ENCODE measurements at regions not wholly inside any gene's neighbourhood (a gene's known extent, or its start where the extent isn't known, plus 50 kb on each side); places are given as distances from the start of the nearest gene placed in this dataset.

- H3K27ac Mint-ChIP-seq: no peak overlapping the region
- peaks cover 22 to 31% of the 10 kb centered on the region in 2 donors for H3K9me3 Mint-ChIP-seq
- H3K36me3 Mint-ChIP-seq: peaks cover 0 to 4% of the 10 kb centered on the region in 2 donors
- ATAC-seq: no peak
- DNase-seq (ENCODE audit: low spot score in 2 of 2): no peak
Measured at GRCh38 chr14:45716572-45716971, 463.6 kb upstream of the MIS18BP1 start.

DNA sequence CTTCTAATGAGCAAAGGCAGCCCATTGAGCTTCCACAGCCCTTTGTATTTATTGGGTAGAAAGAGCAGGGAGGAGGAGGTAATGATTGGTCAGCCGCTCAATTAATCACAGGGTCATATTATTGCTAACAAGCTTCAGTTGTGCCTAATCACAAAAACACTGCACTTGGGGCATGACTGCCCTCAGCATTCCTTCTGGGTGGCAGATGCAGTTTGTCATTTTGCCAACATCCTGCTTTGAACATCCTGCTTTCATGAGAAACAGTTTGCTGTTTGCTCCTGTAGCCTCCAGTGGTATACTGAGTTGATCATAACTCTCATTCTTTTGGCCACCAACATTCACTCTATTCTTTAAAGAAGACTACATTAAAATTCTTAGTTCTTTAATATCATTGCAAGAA, 462.9 kb upstream of the MIS18BP1 start:
- DNase-seq (ENCODE audit: low spot score in 2 of 2) (no peak), ATAC-seq (no peak)
- no peak overlapping the region for H3K27ac Mint-ChIP-seq
- peaks cover 20 to 28% of the 10 kb centered on the region in 2 donors for H3K9me3 Mint-ChIP-seq
- H3K36me3 Mint-ChIP-seq: peaks cover 0 to 4% of the 10 kb centered on the region in 2 donors

DNA sequence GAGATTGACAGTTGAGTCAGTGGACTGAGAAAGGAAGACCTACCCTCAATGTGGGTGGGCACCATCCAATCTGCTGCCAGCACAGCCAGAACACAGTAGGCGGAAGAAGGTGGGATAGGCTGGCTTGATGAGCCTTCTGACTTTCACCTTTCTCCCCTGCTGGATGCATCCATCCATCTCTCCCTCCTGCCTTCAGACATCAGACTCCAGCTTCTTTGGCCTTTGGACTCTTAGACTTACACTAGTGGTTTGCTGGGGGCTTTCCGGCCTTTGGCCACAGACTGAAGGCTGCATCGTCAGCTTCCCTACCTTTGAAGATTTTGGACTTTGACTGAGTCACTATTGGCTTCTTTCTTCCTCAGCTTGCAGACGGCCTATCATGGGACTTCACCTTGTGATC, 456.5 kb upstream of the MIS18BP1 start:
- ATAC-seq: no peak
- Mint-ChIP-seq H3K36me3 (peaks cover 0 to 4% of the 10 kb centered on the region in 2 donors), H3K27ac (no peak overlapping the region), H3K9me3 (peaks cover 11 to 15% of the 10 kb centered on the region in 2 donors)
- DNase-seq (ENCODE audit: low spot score in 2 of 2): no peak

- Mint-ChIP-seq H3K27ac (no peak overlapping the region), H3K9me3 (peaks cover 0 to 15% of the 10 kb centered on the region in 2 donors)
- ATAC-seq: no peak
Measured at GRCh38 chr14:45705940-45706534, 453.0 kb upstream of the MIS18BP1 start.

DNA sequence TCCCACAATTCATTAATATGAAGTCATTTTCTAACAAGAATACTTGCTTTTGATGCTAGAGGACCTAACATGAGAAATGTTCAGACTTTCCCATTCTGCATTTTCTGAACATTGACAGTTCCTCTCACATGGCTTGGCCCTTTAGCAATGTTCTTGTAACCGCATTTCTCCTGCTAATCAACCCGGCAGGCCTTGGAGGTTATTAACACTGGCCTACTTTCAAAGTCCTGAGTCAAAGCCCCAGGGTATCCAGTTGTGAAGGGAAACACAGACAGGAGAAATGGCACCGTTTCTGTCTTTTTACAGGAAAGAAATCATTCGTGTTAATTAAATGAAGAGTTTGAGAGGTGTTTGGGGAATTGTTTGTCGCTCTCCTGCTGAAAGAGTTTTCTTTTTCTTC, 446.5 kb upstream of the MIS18BP1 start:
- H3K27ac Mint-ChIP-seq: no peak overlapping the region
- ATAC-seq: no peak
- H3K36me3 Mint-ChIP-seq: no peaks in the 10 kb centered on the region
- no peak for DNase-seq (ENCODE audit: low spot score in 2 of 2)
- H3K9me3 Mint-ChIP-seq: peaks cover 16 to 22% of the 10 kb centered on the region in 2 donors

More at GRCh38 chr14:45705940-45706534, 453.0 kb upstream of the MIS18BP1 start:
- H3K36me3 Mint-ChIP-seq: no peaks in the 10 kb centered on the region
- no peak for DNase-seq (ENCODE audit: low spot score in 2 of 2)

- ATAC-seq: no peak
- no peak for DNase-seq (ENCODE audit: low spot score in 2 of 2)
- Mint-ChIP-seq H3K9me3 (peaks cover 21 to 22% of the 10 kb centered on the region in 2 donors), H3K27ac (no peak overlapping the region), H3K36me3 (no peaks in the 10 kb centered on the region)
Measured at GRCh38 chr14:45698462-45699134, 445.6 kb upstream of the MIS18BP1 start.

DNA sequence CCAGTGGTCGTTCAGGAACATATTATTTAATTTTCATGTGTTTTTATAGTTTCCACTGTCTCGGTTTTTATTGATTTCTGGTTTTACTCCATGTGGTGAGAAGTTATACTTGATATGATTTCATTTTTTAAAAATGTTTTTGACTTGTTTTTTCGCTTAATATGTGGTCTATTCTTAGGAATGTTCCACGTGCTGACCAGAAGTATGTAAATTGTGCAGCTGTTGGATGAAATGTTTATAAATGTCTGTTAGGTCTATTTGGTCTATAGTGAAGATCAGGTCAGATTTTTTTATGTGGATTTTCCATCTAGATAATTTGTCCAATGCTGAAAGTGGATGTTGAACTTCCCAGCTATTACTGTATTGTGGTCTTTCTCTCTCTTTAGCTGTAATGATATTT, 433.8 kb upstream of the MIS18BP1 start:
- H3K9me3 Mint-ChIP-seq: peaks cover 19 to 23% of the 10 kb centered on the region in 2 donors
- DNase-seq (ENCODE audit: low spot score in 2 of 2) (no peak), ATAC-seq (no peak)
- peaks cover 0 to 13% of the 10 kb centered on the region in 2 donors for H3K36me3 Mint-ChIP-seq
- H3K27ac Mint-ChIP-seq: no peak overlapping the region

GRCh38 chr14:45680531-45680930, 427.5 kb upstream of the MIS18BP1 start:
- ATAC-seq: no peak
- DNase-seq (ENCODE audit: low spot score in 2 of 2): no peak
- peaks cover 7 to 9% of the 10 kb centered on the region in 2 donors for H3K9me3 Mint-ChIP-seq
- no peaks in the 10 kb centered on the region for H3K36me3 Mint-ChIP-seq
- no peak overlapping the region for H3K27ac Mint-ChIP-seq

- H3K36me3 Mint-ChIP-seq: no peaks in the 10 kb centered on the region
- H3K9me3 Mint-ChIP-seq: peaks cover 7 to 9% of the 10 kb centered on the region in 2 donors
- no peak overlapping the region for H3K27ac Mint-ChIP-seq
- ATAC-seq: no peak
- no peak for DNase-seq (ENCODE audit: low spot score in 2 of 2)
Measured at GRCh38 chr14:45679853-45680252, 426.9 kb upstream of the MIS18BP1 start.

- H3K27ac Mint-ChIP-seq: no peak overlapping the region
- no peak for DNase-seq (ENCODE audit: low spot score in 2 of 2)
- H3K9me3 Mint-ChIP-seq: peaks cover 5 to 7% of the 10 kb centered on the region in 2 donors
- H3K36me3 Mint-ChIP-seq: no peaks in the 10 kb centered on the region
- no peak for ATAC-seq
Measured at GRCh38 chr14:45678163-45678562, 425.2 kb upstream of the MIS18BP1 start.

DNA sequence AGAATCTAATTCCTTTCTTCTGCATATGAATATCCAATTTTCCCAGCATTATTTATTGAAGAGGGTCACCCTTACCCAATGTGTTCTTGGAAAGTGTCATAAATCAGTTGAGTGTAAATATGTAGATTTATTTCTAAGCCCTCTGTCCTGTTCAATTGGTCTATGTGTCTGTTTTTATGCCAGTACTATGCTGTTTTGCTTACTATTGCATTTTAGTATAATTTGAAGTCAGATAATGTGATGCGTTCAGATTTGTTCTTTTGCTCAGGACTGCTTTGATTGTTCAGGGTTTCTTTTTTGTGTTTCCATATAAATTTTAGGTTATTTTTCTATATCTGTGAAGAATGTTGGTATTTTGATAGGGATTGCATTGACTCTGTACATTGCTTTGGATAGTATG, 420.4 kb upstream of the MIS18BP1 start:
- DNase-seq (ENCODE audit: low spot score in 2 of 2): no peak
- Mint-ChIP-seq H3K27ac (no peak overlapping the region), H3K9me3 (peaks cover 9 to 11% of the 10 kb centered on the region in 2 donors), H3K36me3 (no peaks in the 10 kb centered on the region)
- no peak for ATAC-seq

GRCh38 chr14:45664668-45665356, 411.8 kb upstream of the MIS18BP1 start:
- Mint-ChIP-seq H3K27ac (no peak overlapping the region), H3K9me3 (peaks cover 28 to 30% of the 10 kb centered on the region in 2 donors), H3K36me3 (peaks cover 0 to 8% of the 10 kb centered on the region in 2 donors)
- DNase-seq (ENCODE audit: low spot score in 2 of 2) (no peak), ATAC-seq (no peak)

DNA sequence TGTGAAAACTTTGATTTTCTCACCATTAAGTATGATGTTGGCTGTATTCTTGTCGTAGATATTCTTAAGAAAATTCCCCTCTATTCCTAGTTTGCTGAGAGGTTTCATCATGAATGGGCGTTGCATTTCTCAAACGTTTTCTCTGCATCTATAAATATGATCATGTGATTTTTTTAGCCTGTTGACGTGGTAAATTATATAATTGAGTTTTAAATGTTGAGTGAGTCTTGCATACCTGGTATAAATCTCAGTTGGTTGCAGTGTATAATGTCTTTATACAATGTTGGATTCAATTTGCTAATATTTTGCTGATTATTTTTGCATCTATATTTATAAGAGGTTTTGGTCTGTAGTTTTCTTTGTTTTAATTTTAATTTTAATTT, 405.9 kb upstream of the MIS18BP1 start:
- peaks cover 22% of the 10 kb centered on the region in 2 donors for H3K9me3 Mint-ChIP-seq
- H3K36me3 Mint-ChIP-seq: no peaks in the 10 kb centered on the region
- H3K27ac Mint-ChIP-seq: no peak overlapping the region
- DNase-seq (ENCODE audit: low spot score in 2 of 2) (no peak), ATAC-seq (no peak)

- ATAC-seq (no peak), DNase-seq (ENCODE audit: low spot score in 2 of 2) (no peak)
- Mint-ChIP-seq H3K36me3 (no peaks in the 10 kb centered on the region), H3K27ac (no peak overlapping the region), H3K9me3 (peaks cover 20% of the 10 kb centered on the region in 2 donors)
Measured at GRCh38 chr14:45658226-45658916, 405.4 kb upstream of the MIS18BP1 start.

DNA sequence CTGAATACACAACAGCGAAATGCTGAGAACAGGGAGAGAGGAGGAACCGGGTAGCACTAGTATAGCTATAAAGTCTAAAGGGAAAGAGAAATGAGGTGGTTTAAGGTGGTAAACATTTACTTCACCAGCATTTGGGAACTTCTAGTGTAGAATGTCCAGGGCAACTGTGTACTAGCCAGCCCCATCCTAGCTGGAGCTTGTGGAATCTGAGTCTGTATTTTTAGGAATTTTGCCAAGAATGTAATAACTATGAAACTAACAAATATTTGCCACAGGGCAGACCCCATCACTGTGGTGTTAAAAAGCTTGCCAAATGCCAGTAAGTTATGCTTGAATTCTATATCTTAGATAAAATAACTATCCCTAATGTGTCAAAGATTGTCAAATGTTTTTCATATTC, 398.9 kb upstream of the MIS18BP1 start:
- Mint-ChIP-seq H3K27ac (no peak overlapping the region), H3K9me3 (peaks cover 7 to 24% of the 10 kb centered on the region in 2 donors), H3K36me3 (no peaks in the 10 kb centered on the region)
- DNase-seq (ENCODE audit: low spot score in 2 of 2): no peak
- no peak for ATAC-seq

DNA sequence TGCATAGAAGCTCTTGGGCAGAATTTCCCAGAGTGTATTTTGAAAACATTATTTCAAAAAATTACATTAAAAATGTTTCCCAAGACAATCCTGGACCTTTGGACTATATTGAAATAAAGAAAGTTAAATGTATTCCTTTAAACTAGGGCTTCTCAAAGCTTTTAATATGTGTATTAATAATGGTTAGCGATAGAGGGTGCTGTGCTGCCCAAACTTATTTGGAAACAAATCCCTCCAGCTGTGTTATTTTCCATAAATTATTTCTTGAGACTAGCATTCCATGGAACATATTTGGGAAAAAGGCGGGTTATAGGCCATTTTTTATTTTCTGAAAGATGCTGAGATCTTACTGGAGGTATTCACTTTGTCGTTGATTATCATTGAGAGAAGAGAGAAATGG, 397.8 kb upstream of the MIS18BP1 start:
- no peak for ATAC-seq

GRCh38 chr14:45649051-45649450, 396.0 kb upstream of the MIS18BP1 start:
- H3K36me3 Mint-ChIP-seq: no peaks in the 10 kb centered on the region

More for the DNA sequence above, 397.8 kb upstream of the MIS18BP1 start:
- Mint-ChIP-seq H3K36me3 (no peaks in the 10 kb centered on the region), H3K9me3 (peaks cover 0 to 19% of the 10 kb centered on the region in 2 donors), H3K27ac (no peak overlapping the region)
- no peak for DNase-seq (ENCODE audit: low spot score in 2 of 2)

More at GRCh38 chr14:45649051-45649450, 396.0 kb upstream of the MIS18BP1 start:
- Mint-ChIP-seq H3K9me3 (peaks cover 0 to 19% of the 10 kb centered on the region in 2 donors), H3K27ac (no peak overlapping the region)
- ATAC-seq: no peak
- DNase-seq (ENCODE audit: low spot score in 2 of 2): no peak

Measured in activated naive CD4-positive, alpha-beta T cell treated with anti-CD3 and anti-CD28 coated beads, Interleukin-2, amount 50 U/mL, for 72 hours (primary cell).